HG03457 (cell line): ENCODE measurements at regions not wholly inside any gene's neighbourhood (a gene's known extent, or its start where the extent isn't known, plus 50 kb on each side); places are given as distances from the start of the nearest gene placed in this dataset.
"Not testable (repeated sequence)": the region's sequence is repeated elsewhere in the genome, so short reads cannot be mapped to it uniquely, and the experiment has no call there.

Experiments
- ATAC-seq: cut with Tn5 transposase; IDR thresholded peaks from one replicate; pipeline ENCODE4 v1.9.1; 2021; ENCODE audit warnings: moderate number of reproducible peaks; ENCODE audit not compliant: unreplicated experiment

GRCh38 chr4:63315651-63316050 lies 1093.6 kb downstream of the TECRL start:
- ATAC-seq = no peak

- no peak for ATAC-seq
Measured at GRCh38 chr4:63308697-63309096, 1100.6 kb downstream of the TECRL start.

GRCh38 chr4:63302792-63303191 lies 1106.5 kb downstream of the TECRL start:
- ATAC-seq = no peak

- ATAC-seq = no peak
Measured at GRCh38 chr4:63302078-63302477, 1107.2 kb downstream of the TECRL start.

- no peak for ATAC-seq
Measured at GRCh38 chr4:63296773-63297172, 1112.5 kb downstream of the TECRL start.

- ATAC-seq = no peak
Measured at GRCh38 chr4:63275491-63275890, 1133.8 kb downstream of the TECRL start.

- ATAC-seq = no peak
Measured at GRCh38 chr4:63269156-63269555, 1140.1 kb downstream of the TECRL start.

- no peak for ATAC-seq
Measured at GRCh38 chr4:63233671-63234070, 1175.6 kb downstream of the TECRL start.

GRCh38 chr4:63232058-63232457 lies 1177.2 kb downstream of the TECRL start:
- ATAC-seq = no peak

- ATAC-seq = no peak
Measured at GRCh38 chr4:63226229-63226628, 1183.0 kb downstream of the TECRL start.

- no peak for ATAC-seq
Measured at GRCh38 chr4:63222466-63222865, 1186.8 kb downstream of the TECRL start.

GRCh38 chr4:63221477-63221876 lies 1187.8 kb downstream of the TECRL start:
- no peak for ATAC-seq

- ATAC-seq = no peak
Measured at GRCh38 chr4:63218856-63219255, 1190.4 kb downstream of the TECRL start.

GRCh38 chr4:63214076-63214475 lies 1195.2 kb downstream of the TECRL start:
- no peak for ATAC-seq

GRCh38 chr4:63211776-63212479 lies 1197.3 kb downstream of the TECRL start:
- no peak for ATAC-seq

GRCh38 chr4:63211375-63211774 lies 1197.9 kb downstream of the TECRL start:
- no peak for ATAC-seq

- ATAC-seq = not testable (repeated sequence)
Measured at GRCh38 chr4:63193029-63193428, 1216.2 kb downstream of the TECRL start.

- ATAC-seq = no peak
Measured at GRCh38 chr4:63171341-63171740, 1237.9 kb downstream of the TECRL start.

- ATAC-seq = no peak
Measured at GRCh38 chr4:63170923-63171322, 1238.3 kb downstream of the TECRL start.

- no peak for ATAC-seq
Measured at GRCh38 chr4:63169836-63170235, 1239.4 kb downstream of the TECRL start.

- ATAC-seq = no peak
Measured at GRCh38 chr4:63155561-63155960, 1253.7 kb downstream of the TECRL start.

GRCh38 chr4:63123441-63123840 lies 1285.8 kb downstream of the TECRL start:
- no peak for ATAC-seq

GRCh38 chr4:63122955-63123354 lies 1286.3 kb downstream of the TECRL start:
- ATAC-seq = no peak
